ENCODE measurements at regions not wholly inside any gene's neighbourhood (a gene's known extent, or its start where the extent isn't known, plus 50 kb on each side); places are given as distances from the start of the nearest gene placed in this dataset.

DNA sequence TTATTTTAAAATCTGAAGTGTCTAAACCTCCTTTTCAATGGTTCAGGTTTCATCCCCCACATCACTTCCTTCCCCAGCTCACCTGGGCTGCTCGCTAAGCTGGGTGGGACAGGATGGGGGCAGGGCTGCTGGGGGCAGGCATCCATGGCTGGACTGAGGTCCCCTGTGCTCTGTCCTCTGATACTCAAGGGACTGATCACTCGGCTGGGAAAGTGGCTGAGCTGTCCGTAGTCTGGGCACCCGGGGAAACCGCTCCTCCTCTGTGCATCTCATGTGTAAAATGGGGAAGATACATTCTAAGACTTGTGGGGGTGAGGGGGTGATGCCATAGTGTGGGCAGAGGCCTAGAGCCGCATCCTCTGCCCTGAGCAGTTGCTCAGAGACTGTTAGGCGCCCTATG lies 411.2 kb downstream of the MATN1 start:
- TF ChIP-seq, protein P1, sequence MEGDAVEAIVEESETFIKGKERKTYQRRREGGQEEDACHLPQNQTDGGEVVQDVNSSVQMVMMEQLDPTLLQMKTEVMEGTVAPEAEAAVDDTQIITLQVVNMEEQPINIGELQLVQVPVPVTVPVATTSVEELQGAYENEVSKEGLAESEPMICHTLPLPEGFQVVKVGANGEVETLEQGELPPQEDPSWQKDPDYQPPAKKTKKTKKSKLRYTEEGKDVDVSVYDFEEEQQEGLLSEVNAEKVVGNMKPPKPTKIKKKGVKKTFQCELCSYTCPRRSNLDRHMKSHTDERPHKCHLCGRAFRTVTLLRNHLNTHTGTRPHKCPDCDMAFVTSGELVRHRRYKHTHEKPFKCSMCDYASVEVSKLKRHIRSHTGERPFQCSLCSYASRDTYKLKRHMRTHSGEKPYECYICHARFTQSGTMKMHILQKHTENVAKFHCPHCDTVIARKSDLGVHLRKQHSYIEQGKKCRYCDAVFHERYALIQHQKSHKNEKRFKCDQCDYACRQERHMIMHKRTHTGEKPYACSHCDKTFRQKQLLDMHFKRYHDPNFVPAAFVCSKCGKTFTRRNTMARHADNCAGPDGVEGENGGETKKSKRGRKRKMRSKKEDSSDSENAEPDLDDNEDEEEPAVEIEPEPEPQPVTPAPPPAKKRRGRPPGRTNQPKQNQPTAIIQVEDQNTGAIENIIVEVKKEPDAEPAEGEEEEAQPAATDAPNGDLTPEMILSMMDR (IDR thresholded peaks at IDR 0.05) = no peak
- TF ChIP-seq POLR2A (IDR thresholded peaks at IDR 0.05) = no peak

Data from thyroid gland (tissue), 4 donors.